ENCODE measurements at regions not wholly inside any gene's neighbourhood (a gene's known extent, or its start where the extent isn't known, plus 50 kb on each side); places are given as distances from the start of the nearest gene placed in this dataset.

DNA sequence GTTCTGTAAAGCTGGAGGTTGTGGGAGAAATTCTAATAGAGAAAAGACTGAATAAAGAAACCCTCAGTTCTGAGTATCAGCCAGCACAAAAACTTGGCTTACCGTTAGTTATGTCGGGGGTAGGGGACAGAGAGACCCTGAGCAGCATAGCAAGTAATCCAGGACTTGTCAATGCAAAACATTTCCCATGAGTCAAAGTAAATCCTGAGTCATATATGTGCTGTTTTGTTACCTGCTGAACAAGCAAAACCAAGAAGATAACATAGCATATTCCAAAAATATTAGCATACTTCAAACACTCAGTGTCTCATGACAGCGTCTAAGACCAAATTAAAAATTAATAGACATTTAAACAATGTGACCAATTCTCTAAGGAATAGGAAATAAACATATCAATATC, 75.1 kb upstream of the LUZP2 start:
- no peaks in the 10 kb centered on the region for H3K27me3 ChIP-seq (replicated peaks; ENCODE audit: control insufficient read depth, insufficient read depth, low read length)
- DNase-seq (ENCODE audit: extremely low read depth, insufficient read length) = no peak
- no peak overlapping the region for H3K4me3 ChIP-seq (replicated peaks; ENCODE audit: low read depth, low read length)
- H3K36me3 ChIP-seq (ENCODE audit: control insufficient read depth, insufficient read depth, low read length) = no peaks in the 10 kb centered on the region
- TF ChIP-seq CTCF (IDR thresholded peaks at IDR 0.05; ENCODE audit: insufficient read depth, low read length, poor library complexity, severe bottlenecking) = no peak

DNA sequence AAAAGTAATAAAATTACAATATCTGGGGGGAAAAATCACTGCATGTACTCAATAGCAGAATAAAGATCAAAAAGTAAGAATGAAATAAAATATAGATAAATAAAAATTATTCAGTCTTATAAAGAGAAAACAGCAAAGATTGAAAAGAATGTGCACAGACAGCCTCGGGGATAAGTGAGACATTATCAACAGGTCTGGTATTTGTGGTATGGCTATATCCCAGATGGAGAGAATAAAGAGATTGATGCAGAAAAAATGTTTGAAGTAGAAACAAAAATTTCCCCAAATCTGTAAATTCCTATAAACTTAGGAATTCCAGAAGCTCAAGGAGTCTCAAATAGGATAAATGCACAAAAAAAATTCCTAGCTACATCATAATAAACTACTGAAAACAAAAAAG, 74.5 kb upstream of the LUZP2 start:
- no peak overlapping the region for H3K4me3 ChIP-seq (replicated peaks; ENCODE audit: low read depth, low read length)
- DNase-seq (ENCODE audit: extremely low read depth, insufficient read length) = no peak
- no peaks in the 10 kb centered on the region for H3K27me3 ChIP-seq (replicated peaks; ENCODE audit: control insufficient read depth, insufficient read depth, low read length)
- H3K36me3 ChIP-seq (ENCODE audit: control insufficient read depth, insufficient read depth, low read length) = no peaks in the 10 kb centered on the region
- TF ChIP-seq CTCF (IDR thresholded peaks at IDR 0.05; ENCODE audit: insufficient read depth, low read length, poor library complexity, severe bottlenecking) = no peak

DNA sequence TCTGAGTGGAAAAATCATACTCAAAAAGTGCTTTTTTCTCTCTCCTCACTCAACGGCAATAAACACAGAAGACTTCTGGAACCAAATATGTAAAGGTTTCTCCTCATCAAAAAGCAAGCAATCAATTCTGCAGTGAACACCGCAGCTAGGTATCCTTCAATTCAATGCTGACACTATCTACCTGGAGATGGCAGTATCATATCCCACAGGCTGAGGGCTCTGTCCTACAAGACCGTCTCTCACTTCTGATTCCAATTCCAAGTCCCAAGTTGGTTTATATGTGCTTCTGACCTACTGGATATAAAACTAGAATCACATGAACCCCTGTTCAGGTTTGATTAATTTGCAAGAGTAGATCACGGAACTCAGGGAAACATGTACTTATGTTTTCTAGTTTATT, 59.7 kb upstream of the LUZP2 start:
- no peak for DNase-seq (ENCODE audit: extremely low read depth, insufficient read length)
- H3K4me3 ChIP-seq (replicated peaks; ENCODE audit: low read depth, low read length) = no peak overlapping the region
- no peak for TF ChIP-seq CTCF (IDR thresholded peaks at IDR 0.05; ENCODE audit: insufficient read depth, low read length, poor library complexity, severe bottlenecking)
- no peaks in the 10 kb centered on the region for H3K36me3 ChIP-seq (ENCODE audit: control insufficient read depth, insufficient read depth, low read length)
- H3K27me3 ChIP-seq (replicated peaks; ENCODE audit: control insufficient read depth, insufficient read depth, low read length) = no peaks in the 10 kb centered on the region

Data from GM06990 (cell line).